Epithelial cell of esophagus (primary cell): ENCODE measurements at regions not wholly inside any gene's neighbourhood (a gene's known extent, or its start where the extent isn't known, plus 50 kb on each side); places are given as distances from the start of the nearest gene placed in this dataset.
A peak's percentile ranks its signal among the peaks of the same experiment; 100 is the strongest.

Experiments
- DNase-seq: peaks from one replicate; pipeline ENCODE4 v3.0.0; 2010; ENCODE audit warnings: low read depth
- H3K4me3 ChIP-seq: 2 replicates; pipeline ENCODE4 v1.5.1; 2011; ENCODE audit warnings: mild to moderate bottlenecking, low read length, control low read depth
- TF ChIP-seq, protein P1 (sequence below): IDR thresholded peaks from 2 replicates; pipeline ENCODE4 v1.5.1; 2011; ENCODE audit warnings: low read depth, mild to moderate bottlenecking, low read length, control low read depth, inconsistent platforms; ENCODE audit not compliant: insufficient read depth; ENCODE audit errors: missing control alignments

DNA sequence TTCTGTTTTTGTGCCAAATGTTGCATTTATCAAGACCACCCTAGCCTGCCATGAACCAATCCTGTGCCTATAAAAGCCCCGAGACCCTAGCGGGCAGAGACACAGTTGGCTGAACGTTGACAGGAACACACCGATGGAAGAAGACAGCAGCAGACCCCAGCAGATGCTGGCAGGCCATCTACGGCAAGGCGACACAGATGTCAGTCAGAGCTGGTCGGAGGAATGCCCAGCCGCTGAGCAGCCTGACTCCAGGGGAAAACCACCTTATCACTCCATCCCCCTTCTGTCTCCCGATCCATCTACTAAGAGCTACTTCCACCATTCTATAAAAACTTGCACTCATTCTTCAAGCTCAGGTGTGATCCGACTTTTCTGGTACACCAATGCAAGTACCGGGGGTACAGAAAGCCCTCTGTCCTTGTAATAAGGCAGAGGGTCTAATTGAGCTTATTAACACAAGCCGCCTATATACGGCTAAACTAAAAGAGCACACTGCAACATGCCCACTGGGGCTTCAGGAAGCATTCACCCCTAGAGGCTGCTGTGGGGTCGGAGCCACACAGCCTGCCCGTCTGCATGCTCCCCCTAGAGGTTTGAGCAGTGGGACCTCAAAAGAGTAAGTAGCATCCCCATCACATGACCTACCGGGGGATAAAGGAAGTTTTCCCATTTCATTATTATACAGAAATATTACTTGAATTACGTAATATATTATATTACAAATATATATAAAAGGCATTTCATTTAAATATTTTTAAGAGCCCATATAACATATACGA lies 1156.3 kb upstream of the B3GALT2 start:
- H3K4me3 ChIP-seq: no peak overlapping the region
- DNase-seq: no peak
- TF ChIP-seq, protein P1, sequence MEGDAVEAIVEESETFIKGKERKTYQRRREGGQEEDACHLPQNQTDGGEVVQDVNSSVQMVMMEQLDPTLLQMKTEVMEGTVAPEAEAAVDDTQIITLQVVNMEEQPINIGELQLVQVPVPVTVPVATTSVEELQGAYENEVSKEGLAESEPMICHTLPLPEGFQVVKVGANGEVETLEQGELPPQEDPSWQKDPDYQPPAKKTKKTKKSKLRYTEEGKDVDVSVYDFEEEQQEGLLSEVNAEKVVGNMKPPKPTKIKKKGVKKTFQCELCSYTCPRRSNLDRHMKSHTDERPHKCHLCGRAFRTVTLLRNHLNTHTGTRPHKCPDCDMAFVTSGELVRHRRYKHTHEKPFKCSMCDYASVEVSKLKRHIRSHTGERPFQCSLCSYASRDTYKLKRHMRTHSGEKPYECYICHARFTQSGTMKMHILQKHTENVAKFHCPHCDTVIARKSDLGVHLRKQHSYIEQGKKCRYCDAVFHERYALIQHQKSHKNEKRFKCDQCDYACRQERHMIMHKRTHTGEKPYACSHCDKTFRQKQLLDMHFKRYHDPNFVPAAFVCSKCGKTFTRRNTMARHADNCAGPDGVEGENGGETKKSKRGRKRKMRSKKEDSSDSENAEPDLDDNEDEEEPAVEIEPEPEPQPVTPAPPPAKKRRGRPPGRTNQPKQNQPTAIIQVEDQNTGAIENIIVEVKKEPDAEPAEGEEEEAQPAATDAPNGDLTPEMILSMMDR: no peak

DNA sequence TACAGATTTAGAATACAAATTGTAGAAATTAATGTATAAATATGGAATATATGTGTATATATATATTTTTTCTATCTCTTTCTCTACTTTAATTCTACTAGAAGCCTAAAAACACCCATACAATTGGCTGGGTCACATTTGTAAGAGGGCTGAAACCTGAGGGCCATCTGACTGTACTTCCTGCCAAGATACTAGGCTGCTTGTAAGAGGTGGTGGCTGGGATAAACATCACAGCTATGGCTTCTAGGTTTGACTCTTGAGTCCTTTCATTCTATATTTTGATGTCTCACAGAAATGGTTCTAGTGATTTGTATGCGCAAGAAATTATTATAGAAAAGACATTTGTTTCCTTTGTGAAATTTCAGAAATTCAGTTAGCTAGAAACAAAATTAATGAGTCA lies 1155.2 kb upstream of the B3GALT2 start:
- DNase-seq: no peak

DNA sequence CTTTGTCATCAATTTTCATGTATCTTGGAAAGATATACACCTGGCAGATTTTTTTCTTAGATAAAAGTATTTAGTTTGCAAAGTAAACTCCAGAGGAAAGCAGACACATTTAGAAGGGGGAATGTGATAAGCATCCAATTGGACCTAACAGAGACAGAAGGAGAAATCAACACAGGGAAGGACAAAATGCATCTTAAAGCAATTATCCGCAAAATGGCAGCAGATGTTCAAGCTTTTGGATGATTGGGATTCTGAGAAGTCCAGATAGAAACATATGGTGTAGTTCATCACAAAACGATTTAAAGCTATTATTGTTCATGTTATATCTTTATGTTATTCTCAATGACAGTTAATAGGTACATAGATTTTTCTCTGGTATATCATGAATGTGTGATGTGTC lies 1153.1 kb upstream of the B3GALT2 start:
- TF ChIP-seq, protein P1: no peak
- H3K4me3 ChIP-seq: no peak overlapping the region
- no peak for DNase-seq

More for the DNA sequence above, 1155.2 kb upstream of the B3GALT2 start:
- H3K4me3 ChIP-seq: no peak overlapping the region
- TF ChIP-seq, protein P1: no peak

DNA sequence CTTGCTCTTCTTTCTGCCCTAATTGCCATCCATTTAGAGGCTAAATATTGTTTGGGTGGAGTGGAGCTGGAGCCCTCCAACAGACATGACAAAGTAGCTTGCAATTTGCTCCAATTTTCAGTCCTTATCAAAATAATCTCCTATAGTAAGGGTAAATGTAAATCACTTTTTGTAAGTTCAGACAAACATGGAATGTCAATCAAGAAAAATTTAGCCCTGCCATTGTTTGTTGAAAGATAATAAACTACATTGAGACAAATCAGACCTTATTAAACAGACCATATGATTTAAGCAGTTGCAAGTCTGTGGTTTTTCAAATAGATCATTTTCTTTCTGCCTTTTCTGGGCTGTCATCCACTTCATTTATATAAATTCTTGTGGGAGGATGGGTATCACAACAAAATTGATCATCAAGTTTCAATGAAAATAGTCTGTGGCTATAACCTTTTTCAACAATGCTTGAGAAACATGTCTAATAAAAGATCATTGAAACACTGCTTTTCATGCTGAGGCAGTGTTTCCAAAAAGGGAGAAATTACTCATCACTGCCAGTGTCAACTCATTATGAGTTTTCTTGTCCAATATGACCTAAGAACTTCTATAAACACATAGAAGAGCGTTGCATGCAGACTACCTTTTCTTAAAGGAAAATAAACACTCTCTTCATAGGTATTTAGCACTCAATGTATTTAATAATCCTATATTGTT lies 1152.0 kb upstream of the B3GALT2 start:
- no peak overlapping the region for H3K4me3 ChIP-seq
- DNase-seq: peak; percentile 30

DNA sequence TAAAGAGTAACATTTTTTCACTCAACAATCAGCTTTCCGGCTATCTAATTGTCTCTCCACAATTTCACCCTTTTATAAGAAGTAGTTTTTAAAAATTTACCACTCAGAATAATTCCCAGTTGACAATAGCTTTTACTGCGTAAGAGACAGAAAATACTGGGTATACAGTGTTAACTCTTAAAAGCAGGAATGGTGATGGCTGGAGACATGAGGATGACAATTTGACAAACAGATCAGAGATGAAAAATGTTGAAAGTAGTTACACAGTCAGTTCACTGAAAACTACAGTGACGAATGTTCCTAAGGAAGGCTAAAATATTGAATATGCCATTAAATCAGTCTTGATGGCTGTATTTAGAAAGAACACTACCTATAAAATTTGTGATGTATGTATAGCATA lies 1146.8 kb upstream of the B3GALT2 start:
- no peak overlapping the region for H3K4me3 ChIP-seq
- TF ChIP-seq, protein P1: no peak
- DNase-seq: no peak

More for the DNA sequence above, 1152.0 kb upstream of the B3GALT2 start:
- TF ChIP-seq, protein P1: no peak

DNA sequence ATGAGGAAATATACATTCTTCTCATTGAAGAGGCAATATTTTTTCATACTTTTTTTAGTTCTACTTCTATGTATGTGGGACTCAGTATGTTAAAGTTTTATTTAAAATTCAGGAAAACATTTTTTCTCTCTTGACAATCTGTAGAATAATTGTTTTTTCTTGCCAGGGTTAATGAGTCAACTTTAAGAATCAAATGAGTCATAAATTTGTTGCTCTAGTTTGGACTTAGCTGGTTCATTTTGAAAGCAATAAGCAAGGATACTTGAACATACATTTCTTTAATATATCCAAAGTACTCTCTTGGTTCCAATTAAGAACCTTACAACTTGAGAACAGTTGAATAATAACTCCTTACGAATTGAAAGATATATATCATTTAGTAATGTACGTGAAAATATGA lies 1145.3 kb upstream of the B3GALT2 start:
- TF ChIP-seq, protein P1: no peak
- no peak overlapping the region for H3K4me3 ChIP-seq
- peak; percentile 33 for DNase-seq
